Psoas muscle (tissue), 7 donors: ENCODE measurements at regions not wholly inside any gene's neighbourhood (a gene's known extent, or its start where the extent isn't known, plus 50 kb on each side); places are given as distances from the start of the nearest gene placed in this dataset.

ENCODE experiments used
- ATAC-seq, 4 donors: fragments of 200-7000 bp; cut with Tn5 transposase; one replicate each; pipeline ENCODE4 v1.9.1; 2020; ENCODE audit warnings: moderate library complexity in 3 of 4, mild to moderate bottlenecking in 2 of 4
- DNase-seq, 2 donors: peaks; one replicate each; pipeline ENCODE4 v3.0.0-alpha.2; 2020
- H3K27ac ChIP-seq: fragments of 200-600 bp; one replicate; pipeline ENCODE4 v1.8.0; 2022
- H3K27me3 ChIP-seq, 3 donors: fragments of 200-600 bp in 1 of 3; one replicate each; pipeline versions ENCODE4 v1.6.1 to v1.8.0; 2013 to 2022; ENCODE audit warnings: low read length in 2 of 3, mild to moderate bottlenecking in 2 of 3, moderate library complexity in 1 of 3; ENCODE audit not compliant: insufficient read depth in 3 of 3
- H3K36me3 ChIP-seq, 2 donors: fragments of 200-600 bp in 1 of 2; one replicate each; pipeline versions ENCODE4 v1.6.1 to v1.8.0; 2013 to 2022; ENCODE audit warnings: low read depth in 1 of 2, mild to moderate bottlenecking in 1 of 2, moderate library complexity in 1 of 2; ENCODE audit not compliant: insufficient read depth in 1 of 2
- H3K4me1 ChIP-seq: fragments of 200-600 bp; one replicate; pipeline ENCODE4 v1.8.0; 2022
- H3K4me3 ChIP-seq: fragments of 200-600 bp; one replicate; pipeline ENCODE4 v1.8.0; 2022; ENCODE audit warnings: mild to moderate bottlenecking
- H3K9me3 ChIP-seq: fragments of 200-600 bp; one replicate; pipeline ENCODE4 v1.8.0; 2022
- CTCF ChIP-seq: fragments of 200-600 bp; IDR thresholded peaks from one replicate; pipeline ENCODE4 v1.8.0; 2022; ENCODE audit warnings: antibody characterized with exemption
- WGBS, 3 donors: extraction: QIAGEN DNeasy Blood & Tissue Kit; methylation state at CpG; one replicate each; pipeline versions ENCODE4 v1.1.6 to v1.1.7; 2013; 5-methylcytosine and 5-hydroxymethylcytosine counted together
- intact Hi-C, 2 donors: fragments of 100-400 bp; cut with DNase I; formaldehyde crosslinking; loops; one replicate each; pipeline versions ENCODE4 v1.11.0 to v1.14.2; 2022
- donor health status: healthy with polysubstance abuse.
- donor health status: DM: no; HTN: no; CAD: no; lungs with moderate emphysema.
- donor health status: Bipolar disorder and iron deficiency.
- donor health status: healthy.
- donor health status: DM: yes; HTN: yes; CAD: no.
- donor health status: DM: no; HTN: no; CAD: no.
- donor health status: DM: yes; HTN: yes; CAD: no.

GRCh38 chr12:104896146-104896545, 61.9 kb downstream of the SLC41A2 start:
- intact Hi-C loops = no loop called here
- H3K4me3 ChIP-seq = no peak overlapping the region
- ATAC-seq = no peak
- no peak for DNase-seq
- no peaks in the 10 kb centered on the region for H3K27me3 ChIP-seq
- H3K27ac ChIP-seq = no peak overlapping the region
- H3K4me1 ChIP-seq = no peaks in the 10 kb centered on the region
- no peak for TF ChIP-seq CTCF
- H3K9me3 ChIP-seq = peaks cover 7% of the 10 kb centered on the region
- H3K36me3 ChIP-seq = no peaks in the 10 kb centered on the region

- H3K27me3 ChIP-seq = no peaks in the 10 kb centered on the region
- H3K4me3 ChIP-seq = no peak overlapping the region
- H3K4me1 ChIP-seq = no peaks in the 10 kb centered on the region
- no peak for ATAC-seq
- DNase-seq = no peak
- no peaks in the 10 kb centered on the region for H3K36me3 ChIP-seq
- H3K27ac ChIP-seq = no peak overlapping the region
- peaks cover 7% of the 10 kb centered on the region for H3K9me3 ChIP-seq
- WGBS, 3 donors = 71 to 81% (median 73%) methylated on average over 2 of the region's 2 CpGs
- intact Hi-C loops = no loop called here
- TF ChIP-seq CTCF = no peak
Measured at GRCh38 chr12:104895415-104895814, 62.7 kb downstream of the SLC41A2 start.

GRCh38 chr12:104890476-104891096, 67.5 kb downstream of the SLC41A2 start:
- intact Hi-C loops = no loop called here
- H3K9me3 ChIP-seq = no peaks in the 10 kb centered on the region
- DNase-seq (no peak), ATAC-seq (no peak)
- no peak overlapping the region for H3K4me3 ChIP-seq
- no peaks in the 10 kb centered on the region for H3K4me1 ChIP-seq
- WGBS, 3 donors = 80 to 87% (median 83%) methylated on average over 5 of the region's 5 CpGs
- H3K27me3 ChIP-seq = no peaks in the 10 kb centered on the region
- TF ChIP-seq CTCF = no peak
- H3K27ac ChIP-seq = no peak overlapping the region
- no peaks in the 10 kb centered on the region for H3K36me3 ChIP-seq

- Histone ChIP-seq H3K9me3 (no peaks in the 10 kb centered on the region), H3K27me3 (no peaks in the 10 kb centered on the region), H3K36me3 (no peaks in the 10 kb centered on the region), H3K27ac (no peak overlapping the region), H3K4me3 (no peak overlapping the region), H3K4me1 (no peaks in the 10 kb centered on the region)
- no peak for DNase-seq
- TF ChIP-seq CTCF = no peak
- WGBS, 3 donors = 97 to 100% (median 97%) methylated on average over 1 of the region's 1 CpG
- ATAC-seq = no peak
- intact Hi-C loops = no loop called here
Measured at GRCh38 chr12:104889735-104890134, 68.4 kb downstream of the SLC41A2 start.

- no peak overlapping the region for H3K27ac ChIP-seq
- H3K4me3 ChIP-seq = no peak overlapping the region
- intact Hi-C loops = no loop called here
- DNase-seq (no peak), ATAC-seq (no peak)
- no peak for TF ChIP-seq CTCF
- H3K27me3 ChIP-seq = no peaks in the 10 kb centered on the region
- no peaks in the 10 kb centered on the region for H3K4me1 ChIP-seq
- no peaks in the 10 kb centered on the region for H3K9me3 ChIP-seq
- no peaks in the 10 kb centered on the region for H3K36me3 ChIP-seq
Measured at GRCh38 chr12:104888892-104889291, 69.2 kb downstream of the SLC41A2 start.
